Panc1 (cell line): ENCODE measurements at regions not wholly inside any gene's neighbourhood (a gene's known extent, or its start where the extent isn't known, plus 50 kb on each side); places are given as distances from the start of the nearest gene placed in this dataset.

Source experiments
- ATAC-seq: fragments of 200-7000 bp; cut with Tn5 transposase; 2 replicates; pipeline ENCODE4 v1.9.1; 2020; ENCODE audit warnings: mild to moderate bottlenecking, moderate library complexity
- BruUV-seq: library from RNA; stranded (reverse); fragments of 400-500 nt; replicated peaks from 2 replicates; lab custom pipeline; 2021; lab: Mats Ljungman, UMichigan
- CTCF ChIA-PET: fragments of 300-600 bp; sonication (Branson Sonifier 250); formaldehyde crosslinking; loops from one replicate; lab custom pipeline; 2022; ENCODE audit warnings: antibody characterized with exemption; lab: Charles Lee
- POLR2A ChIA-PET: fragments of 300-600 bp; sonication (Branson Sonifier 250); formaldehyde crosslinking; loops from one replicate; lab custom pipeline; 2022; ENCODE audit warnings: antibody characterized with exemption; lab: Charles Lee
- DNase-seq: peaks from one replicate; pipeline ENCODE4 v3.0.0-alpha.2; 2010; ENCODE audit warnings: low read depth, low spot score
- H3K27ac ChIP-seq: 2 replicates; pipeline ENCODE4 v1.5.1; 2011; ENCODE audit warnings: mild to moderate bottlenecking, low read length, inconsistent platforms
- H3K27me3 ChIP-seq: fragments of 200-500 bp; sonication (Bioruptor generic); 2 replicates; pipeline ENCODE4 v1.6.0; 2014; ENCODE audit warnings: low read length, inconsistent platforms; ENCODE audit not compliant: control insufficient read depth, insufficient read depth
- H3K36me3 ChIP-seq: fragments of 200-500 bp; sonication (Bioruptor generic); 2 replicates; pipeline ENCODE4 v1.5.1; 2014; ENCODE audit warnings: inconsistent platforms, mild to moderate bottlenecking, low read length, moderate library complexity; ENCODE audit not compliant: control insufficient read depth, insufficient read depth
- H3K4me1 ChIP-seq: 2 replicates; pipeline ENCODE4 v1.5.1; 2011; ENCODE audit warnings: inconsistent platforms, mild to moderate bottlenecking, low read length, moderate library complexity; ENCODE audit not compliant: control insufficient read depth, insufficient read depth
- H3K4me3 ChIP-seq, 2 experiments: 2 replicates each; pipeline ENCODE4 v1.5.1; 2011 to 2012; ENCODE audit warnings: low read depth in 2 of 2, low read length in 2 of 2, mild to moderate bottlenecking in 2 of 2, inconsistent platforms in 1 of 2, moderate library complexity in 1 of 2
- H3K9me3 ChIP-seq: fragments of 200-500 bp; sonication (Bioruptor generic); 2 replicates; pipeline ENCODE4 v1.5.1; 2014; ENCODE audit warnings: low read depth, mild to moderate bottlenecking, inconsistent platforms, low read length, moderate library complexity; ENCODE audit not compliant: control insufficient read depth, insufficient read depth
- POLR2AphosphoS5 ChIP-seq: IDR thresholded peaks from 2 replicates; pipeline ENCODE4 v1.6.1; 2012; ENCODE audit warnings: mild to moderate bottlenecking, low read depth, low read length, moderate library complexity
- SIN3A ChIP-seq: IDR thresholded peaks from 2 replicates; pipeline ENCODE4 v1.6.1; 2012; ENCODE audit warnings: low read depth, mild to moderate bottlenecking, low read length, moderate library complexity, borderline replicate concordance; ENCODE audit not compliant: insufficient read depth
- TCF7L2 ChIP-seq: IDR thresholded peaks from 2 replicates; pipeline ENCODE4 v1.6.1; 2011; ENCODE audit warnings: mild to moderate bottlenecking, low read depth, low read length, inconsistent platforms
- in situ Hi-C: cut with HindIII; loops from 2 replicates; pipeline ENCODE4 v1.10.0; 2016; ENCODE audit warnings: low sequenced_read_pairs, low pct_unique_long_range_greater_than_20kb
- intact Hi-C: fragments of 100-400 bp; cut with micrococcal nuclease; formaldehyde crosslinking; loops from one replicate; pipeline ENCODE4 v1.10.0; 2022; ENCODE audit not compliant: unreplicated experiment
- TF ChIP-seq, protein P1 (sequence below): fragments of 450-650 bp; IDR thresholded peaks from 2 replicates; pipeline ENCODE4 v1.5.1; 2017; ENCODE audit warnings: mild to moderate bottlenecking
- TF ChIP-seq, protein P2 (sequence below), 2 experiments: IDR thresholded peaks; 2 replicates each; pipeline ENCODE4 v1.6.1; 2011 to 2012; ENCODE audit warnings: low read depth in 2 of 2, control low read depth in 1 of 2, low read length in 1 of 2, mild to moderate bottlenecking in 1 of 2, moderate library complexity in 1 of 2; ENCODE audit not compliant: insufficient read depth in 1 of 2

DNA sequence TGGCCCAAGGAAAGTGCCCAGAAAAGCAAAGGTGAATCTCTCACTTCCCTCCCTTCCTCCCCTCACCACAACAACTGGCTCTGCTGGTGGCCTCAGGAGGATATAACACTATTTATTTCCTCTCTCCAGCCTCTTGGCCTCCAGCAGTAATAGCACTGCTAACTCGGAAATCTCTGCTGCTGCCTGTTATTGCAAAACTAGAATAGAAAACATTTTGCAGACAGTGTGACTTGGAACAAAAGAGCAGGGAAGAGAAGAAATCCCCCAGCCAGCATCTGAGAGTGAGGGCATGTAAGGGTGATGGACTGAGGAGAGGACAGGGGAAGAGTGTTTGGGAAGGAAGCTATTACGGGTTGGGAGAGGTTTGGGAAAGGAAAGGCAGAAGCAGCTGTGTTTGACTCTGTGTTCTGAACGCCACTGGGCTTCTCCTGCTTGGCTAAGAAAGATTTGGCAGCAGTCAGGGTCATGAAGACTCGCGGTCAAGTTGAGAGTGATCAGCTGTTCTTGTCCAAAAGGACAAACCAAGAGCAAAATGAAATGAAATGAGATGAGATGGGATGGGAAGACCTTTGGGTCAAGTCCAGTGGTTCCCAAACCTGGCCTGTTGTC is 81.0 kb upstream of the SNX9 start:
- Histone ChIP-seq H3K4me3 (no peak overlapping the region), H3K27ac (no peak overlapping the region), H3K9me3 (no peaks in the 10 kb centered on the region), H3K36me3 (no peaks in the 10 kb centered on the region), H3K27me3 (no peaks in the 10 kb centered on the region), H3K4me1 (no peaks in the 10 kb centered on the region)
- no peak for DNase-seq
- POLR2A ChIA-PET, result interaction anchor here (0.6 kb wide), 1 partner anchor 914 kb away, joined by 10 read pairs; no protein-coding TSS in a partner anchor
- no peak for ATAC-seq
- CTCF ChIA-PET, result no interaction called here
- intact Hi-C loops, result no loop called here
- in situ Hi-C loops, result no loop called here
- BruUV-seq, result no TSS peak
- TF ChIP-seq POLR2AphosphoS5, result no peak
- TF ChIP-seq, protein P1, sequence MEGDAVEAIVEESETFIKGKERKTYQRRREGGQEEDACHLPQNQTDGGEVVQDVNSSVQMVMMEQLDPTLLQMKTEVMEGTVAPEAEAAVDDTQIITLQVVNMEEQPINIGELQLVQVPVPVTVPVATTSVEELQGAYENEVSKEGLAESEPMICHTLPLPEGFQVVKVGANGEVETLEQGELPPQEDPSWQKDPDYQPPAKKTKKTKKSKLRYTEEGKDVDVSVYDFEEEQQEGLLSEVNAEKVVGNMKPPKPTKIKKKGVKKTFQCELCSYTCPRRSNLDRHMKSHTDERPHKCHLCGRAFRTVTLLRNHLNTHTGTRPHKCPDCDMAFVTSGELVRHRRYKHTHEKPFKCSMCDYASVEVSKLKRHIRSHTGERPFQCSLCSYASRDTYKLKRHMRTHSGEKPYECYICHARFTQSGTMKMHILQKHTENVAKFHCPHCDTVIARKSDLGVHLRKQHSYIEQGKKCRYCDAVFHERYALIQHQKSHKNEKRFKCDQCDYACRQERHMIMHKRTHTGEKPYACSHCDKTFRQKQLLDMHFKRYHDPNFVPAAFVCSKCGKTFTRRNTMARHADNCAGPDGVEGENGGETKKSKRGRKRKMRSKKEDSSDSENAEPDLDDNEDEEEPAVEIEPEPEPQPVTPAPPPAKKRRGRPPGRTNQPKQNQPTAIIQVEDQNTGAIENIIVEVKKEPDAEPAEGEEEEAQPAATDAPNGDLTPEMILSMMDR, result no peak

DNA sequence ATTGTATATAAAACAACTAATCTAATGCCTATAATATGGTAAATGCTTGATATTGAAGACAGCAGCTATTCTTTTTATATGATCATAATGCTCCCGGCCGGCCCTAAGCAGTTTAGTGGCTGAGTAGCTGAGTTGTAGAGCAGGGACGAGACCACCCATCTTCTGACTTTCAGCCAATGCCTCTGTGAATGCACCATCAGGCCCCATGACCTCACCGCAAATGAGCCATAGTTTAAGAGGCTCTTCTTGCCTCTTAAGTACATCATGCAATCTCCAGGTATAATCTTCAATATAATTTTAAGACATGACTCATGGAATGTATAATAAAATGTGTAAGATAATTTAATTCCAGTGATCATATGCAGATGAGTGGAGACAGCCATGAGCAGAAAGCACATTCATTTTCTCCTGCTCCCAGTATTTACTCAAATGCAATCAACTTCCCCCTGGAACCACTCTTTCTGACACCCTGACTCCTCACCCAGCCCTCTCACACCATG is 78.9 kb upstream of the SNX9 start:
- BruUV-seq, result no TSS peak
- TF ChIP-seq, protein P2, sequence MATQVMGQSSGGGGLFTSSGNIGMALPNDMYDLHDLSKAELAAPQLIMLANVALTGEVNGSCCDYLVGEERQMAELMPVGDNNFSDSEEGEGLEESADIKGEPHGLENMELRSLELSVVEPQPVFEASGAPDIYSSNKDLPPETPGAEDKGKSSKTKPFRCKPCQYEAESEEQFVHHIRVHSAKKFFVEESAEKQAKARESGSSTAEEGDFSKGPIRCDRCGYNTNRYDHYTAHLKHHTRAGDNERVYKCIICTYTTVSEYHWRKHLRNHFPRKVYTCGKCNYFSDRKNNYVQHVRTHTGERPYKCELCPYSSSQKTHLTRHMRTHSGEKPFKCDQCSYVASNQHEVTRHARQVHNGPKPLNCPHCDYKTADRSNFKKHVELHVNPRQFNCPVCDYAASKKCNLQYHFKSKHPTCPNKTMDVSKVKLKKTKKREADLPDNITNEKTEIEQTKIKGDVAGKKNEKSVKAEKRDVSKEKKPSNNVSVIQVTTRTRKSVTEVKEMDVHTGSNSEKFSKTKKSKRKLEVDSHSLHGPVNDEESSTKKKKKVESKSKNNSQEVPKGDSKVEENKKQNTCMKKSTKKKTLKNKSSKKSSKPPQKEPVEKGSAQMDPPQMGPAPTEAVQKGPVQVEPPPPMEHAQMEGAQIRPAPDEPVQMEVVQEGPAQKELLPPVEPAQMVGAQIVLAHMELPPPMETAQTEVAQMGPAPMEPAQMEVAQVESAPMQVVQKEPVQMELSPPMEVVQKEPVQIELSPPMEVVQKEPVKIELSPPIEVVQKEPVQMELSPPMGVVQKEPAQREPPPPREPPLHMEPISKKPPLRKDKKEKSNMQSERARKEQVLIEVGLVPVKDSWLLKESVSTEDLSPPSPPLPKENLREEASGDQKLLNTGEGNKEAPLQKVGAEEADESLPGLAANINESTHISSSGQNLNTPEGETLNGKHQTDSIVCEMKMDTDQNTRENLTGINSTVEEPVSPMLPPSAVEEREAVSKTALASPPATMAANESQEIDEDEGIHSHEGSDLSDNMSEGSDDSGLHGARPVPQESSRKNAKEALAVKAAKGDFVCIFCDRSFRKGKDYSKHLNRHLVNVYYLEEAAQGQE (IDR thresholded peaks at IDR 0.05; ENCODE audit: insufficient read depth in 1 of 2, low read depth in 2 of 2, low read length in 1 of 2), result no peak
- TF ChIP-seq POLR2AphosphoS5 (no peak), TCF7L2 (no peak)
- ChIA-PET POLR2A (no interaction called here), CTCF (interaction anchor here (0.7 kb wide), 1 partner anchor 180 kb away, joined by 4 read pairs; no protein-coding TSS in a partner anchor)
- Histone ChIP-seq H3K36me3 (no peaks in the 10 kb centered on the region), H3K9me3 (no peaks in the 10 kb centered on the region), H3K4me1 (no peaks in the 10 kb centered on the region), H3K27ac (no peak overlapping the region), H3K27me3 (no peaks in the 10 kb centered on the region), H3K4me3 (no peak overlapping the region)
- in situ Hi-C loops, result no loop called here
- ATAC-seq, result no peak
- intact Hi-C loops, result no loop called here
- DNase-seq, result no peak

DNA sequence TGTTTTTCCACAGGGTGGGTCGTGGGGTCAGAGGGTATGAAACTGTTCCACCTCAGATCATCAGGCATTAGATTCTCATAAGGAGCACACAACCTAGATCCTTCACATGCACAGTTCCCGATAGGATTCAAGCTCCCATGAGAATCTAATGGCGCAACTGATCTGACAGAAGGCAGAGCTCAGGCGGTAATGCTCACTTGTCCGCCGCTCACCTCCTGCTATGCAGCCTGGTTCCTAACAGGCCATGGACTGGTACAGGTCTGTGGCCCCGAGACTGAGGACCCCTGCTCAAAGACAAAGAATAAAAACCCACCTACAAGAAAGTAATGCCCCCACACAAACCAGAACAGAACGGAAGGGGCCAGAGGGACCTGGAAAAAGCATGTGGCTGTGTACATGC is 76.1 kb upstream of the SNX9 start:
- TF ChIP-seq TCF7L2 (no peak), POLR2AphosphoS5 (no peak), SIN3A (no peak)
- TF ChIP-seq, protein P2 (IDR thresholded peaks at IDR 0.05; ENCODE audit: insufficient read depth in 1 of 2, low read depth in 2 of 2, low read length in 1 of 2), result no peak
- TF ChIP-seq, protein P1, result no peak
- ChIA-PET CTCF (no interaction called here), POLR2A (no interaction called here)
- Histone ChIP-seq H3K4me3 (no peak overlapping the region), H3K27me3 (no peaks in the 10 kb centered on the region), H3K9me3 (no peaks in the 10 kb centered on the region), H3K4me1 (no peaks in the 10 kb centered on the region), H3K36me3 (no peaks in the 10 kb centered on the region), H3K27ac (no peak overlapping the region)
- in situ Hi-C loops (no loop called here), intact Hi-C loops (no loop called here)
- ATAC-seq (no peak), DNase-seq (no peak)
- no TSS peak for BruUV-seq
